Mesendoderm (in vitro differentiated cells): ENCODE measurements at regions not wholly inside any gene's neighbourhood (a gene's known extent, or its start where the extent isn't known, plus 50 kb on each side); places are given as distances from the start of the nearest gene placed in this dataset.

ENCODE experiments used
- DNase-seq: peaks from one replicate; pipeline ENCODE4 v3.0.0; 2013
- H2AK5ac ChIP-seq: 2 replicates; pipeline ENCODE4 v1.6.1; 2013; ENCODE audit warnings: low read length, inconsistent platforms
- H2BK120ac ChIP-seq: 2 replicates; pipeline ENCODE4 v1.6.1; 2013; ENCODE audit warnings: low read depth, mild to moderate bottlenecking, low read length, moderate library complexity, mixed read lengths
- H2BK15ac ChIP-seq: replicated peaks from 2 replicates; pipeline ENCODE4 v1.6.1; 2013; ENCODE audit warnings: low read depth, mild to moderate bottlenecking, moderate library complexity
- H2BK5ac ChIP-seq: 2 replicates; pipeline ENCODE4 v1.6.1; 2013; ENCODE audit warnings: low read length, inconsistent platforms
- H3K18ac ChIP-seq: 2 replicates; pipeline ENCODE4 v1.6.1; 2013; ENCODE audit warnings: mild to moderate bottlenecking, low read length, mixed read lengths
- H3K23ac ChIP-seq: one replicate; pipeline ENCODE4 v1.6.1; 2013; ENCODE audit warnings: low read length
- H3K27ac ChIP-seq: 2 replicates; pipeline ENCODE4 v1.5.1; 2013; ENCODE audit warnings: low read depth, mild to moderate bottlenecking, inconsistent platforms, low read length, moderate library complexity
- H3K27me3 ChIP-seq: 2 replicates; pipeline ENCODE4 v1.6.1; 2013; ENCODE audit warnings: low read length, control low read depth, mild to moderate bottlenecking, inconsistent platforms; ENCODE audit not compliant: insufficient read depth, poor library complexity
- H3K36me3 ChIP-seq: 2 replicates; pipeline ENCODE4 v1.6.1; 2013; ENCODE audit warnings: low read length, inconsistent platforms; ENCODE audit not compliant: control insufficient read depth, insufficient read depth
- H3K4ac ChIP-seq: one replicate; pipeline ENCODE4 v1.6.1; 2013; ENCODE audit warnings: low read depth, mild to moderate bottlenecking, low read length, moderate library complexity
- H3K4me1 ChIP-seq: 2 replicates; pipeline ENCODE4 v1.6.1; 2013; ENCODE audit warnings: low read depth, low read length, inconsistent platforms; ENCODE audit not compliant: control insufficient read depth
- H3K4me2 ChIP-seq: 2 replicates; pipeline ENCODE4 v1.6.1; 2013; ENCODE audit warnings: low read length
- H3K4me3 ChIP-seq: 2 replicates; pipeline ENCODE4 v1.5.1; 2013; ENCODE audit warnings: mild to moderate bottlenecking, low read length
- H3K56ac ChIP-seq: one replicate; pipeline ENCODE4 v1.6.1; 2013; ENCODE audit warnings: low read length
- H3K79me1 ChIP-seq: 2 replicates; pipeline ENCODE4 v1.6.1; 2013; ENCODE audit warnings: low read length, inconsistent platforms
- H3K79me2 ChIP-seq: 2 replicates; pipeline ENCODE4 v1.6.1; 2013; ENCODE audit warnings: mild to moderate bottlenecking, low read length; ENCODE audit not compliant: control insufficient read depth, insufficient read depth
- H3K9ac ChIP-seq: 2 replicates; pipeline ENCODE4 v1.6.1; 2013; ENCODE audit warnings: low read length, inconsistent platforms
- H4K5ac ChIP-seq: one replicate; pipeline ENCODE4 v1.6.1; 2013; ENCODE audit warnings: low read length
- H4K8ac ChIP-seq: one replicate; pipeline ENCODE4 v1.6.1; 2013; ENCODE audit warnings: low read depth, mild to moderate bottlenecking, control low read depth, low read length, moderate library complexity
- WGBS: extraction: QIAGEN DNeasy Blood & Tissue Kit; methylation state at CpG from one replicate; pipeline ENCODE4 v1.1.7; 2013; ENCODE audit warnings: low lambda C conversion rate, missing lambda C conversion rate; ENCODE audit not compliant: insufficient coverage; ENCODE audit errors: extremely low coverage; 5-methylcytosine and 5-hydroxymethylcytosine counted together

DNA sequence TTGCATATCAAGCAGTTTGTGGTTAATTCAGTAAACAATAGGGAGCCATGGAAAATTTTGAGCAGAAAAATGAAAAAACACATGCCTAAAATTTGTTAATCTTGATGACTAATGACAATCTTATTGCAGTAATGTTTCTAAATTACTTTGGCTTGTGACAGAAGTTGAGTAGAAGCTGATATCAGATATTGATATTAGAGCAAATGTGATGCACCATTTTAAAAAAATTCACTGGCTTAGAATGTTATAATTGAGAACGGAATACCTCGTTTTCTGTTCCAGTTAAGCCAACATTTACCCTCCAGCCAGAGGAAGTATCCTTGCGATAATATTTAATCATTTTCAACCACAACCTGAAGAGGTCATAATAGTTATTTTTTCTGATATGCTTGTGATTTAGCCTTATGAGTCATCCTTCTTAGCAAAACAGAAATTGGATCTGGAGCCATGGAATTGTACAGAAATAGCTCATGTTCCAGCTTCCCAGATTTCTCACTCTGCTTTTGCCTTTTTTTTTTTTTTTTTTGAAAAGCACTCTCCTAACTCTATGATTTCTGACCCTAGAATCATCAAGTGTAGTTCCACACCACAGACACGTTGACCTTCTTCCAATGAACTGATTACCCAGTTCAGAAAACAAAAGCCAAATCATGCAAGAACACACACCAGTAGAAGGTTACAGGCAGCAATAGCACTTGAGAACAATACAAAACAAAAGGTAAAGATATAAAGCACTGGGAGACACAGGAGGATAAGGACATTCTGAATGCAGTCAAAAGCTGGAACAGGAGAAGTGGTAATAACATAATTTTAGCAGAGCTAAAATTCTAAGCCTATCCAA, 96.8 kb upstream of the PHYHIPL start:
- no peak overlapping the region for H3K56ac ChIP-seq
- H3K4me3 ChIP-seq, result no peak overlapping the region
- no peak overlapping the region for H3K9ac ChIP-seq
- H2BK120ac ChIP-seq, result no peak overlapping the region
- H3K27me3 ChIP-seq, result no peaks in the 10 kb centered on the region
- no peak overlapping the region for H3K23ac ChIP-seq
- no peak overlapping the region for H2AK5ac ChIP-seq
- H3K18ac ChIP-seq, result no peak overlapping the region
- no peak overlapping the region for H4K8ac ChIP-seq
- no peaks in the 10 kb centered on the region for H3K4me1 ChIP-seq
- no peak overlapping the region for H2BK15ac ChIP-seq
- H3K36me3 ChIP-seq, result no peaks in the 10 kb centered on the region
- H3K4ac ChIP-seq, result no peak overlapping the region
- H3K79me2 ChIP-seq, result no peaks in the 10 kb centered on the region
- no CpG with 5 or more reads among the region's 4 CpGs for WGBS
- H2BK5ac ChIP-seq, result no peak overlapping the region
- DNase-seq, result no peak
- no peak overlapping the region for H3K4me2 ChIP-seq
- H3K27ac ChIP-seq, result no peak overlapping the region
- H4K5ac ChIP-seq, result no peak overlapping the region
- no peaks in the 10 kb centered on the region for H3K79me1 ChIP-seq

DNA sequence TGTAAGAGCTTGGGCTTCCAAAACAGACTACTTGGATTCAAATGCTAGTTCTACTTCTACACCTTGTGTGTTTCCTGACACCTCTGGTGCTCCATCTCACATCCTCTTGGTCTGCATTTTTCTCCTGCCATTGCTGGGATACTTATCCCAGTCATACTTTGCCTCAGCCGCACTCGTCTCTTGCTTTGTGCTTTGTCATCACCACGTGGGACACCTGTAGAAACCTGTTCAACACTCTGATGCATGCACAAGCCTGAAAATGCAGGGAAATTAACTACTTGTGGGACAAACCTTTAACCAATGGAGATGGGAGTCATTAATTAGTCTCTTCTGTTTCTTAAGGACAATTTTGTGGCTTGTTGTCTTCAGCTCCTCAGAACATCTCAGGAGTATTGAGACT, 94.2 kb upstream of the PHYHIPL start:
- H2BK120ac ChIP-seq, result no peak overlapping the region
- no peak overlapping the region for H2AK5ac ChIP-seq
- H3K27ac ChIP-seq, result no peak overlapping the region
- no peak overlapping the region for H2BK5ac ChIP-seq
- H3K23ac ChIP-seq, result no peak overlapping the region
- H2BK15ac ChIP-seq, result no peak overlapping the region
- H3K27me3 ChIP-seq, result no peaks in the 10 kb centered on the region
- no CpG with 5 or more reads among the region's 3 CpGs for WGBS
- no peak for DNase-seq
- H3K18ac ChIP-seq, result no peak overlapping the region
- no peak overlapping the region for H3K4me2 ChIP-seq
- no peak overlapping the region for H4K8ac ChIP-seq
- H3K4ac ChIP-seq, result no peak overlapping the region
- no peaks in the 10 kb centered on the region for H3K79me1 ChIP-seq
- H3K56ac ChIP-seq, result no peak overlapping the region
- no peak overlapping the region for H4K5ac ChIP-seq
- H3K9ac ChIP-seq, result no peak overlapping the region
- H3K4me1 ChIP-seq, result no peaks in the 10 kb centered on the region
- no peaks in the 10 kb centered on the region for H3K36me3 ChIP-seq
- no peaks in the 10 kb centered on the region for H3K79me2 ChIP-seq
- no peak overlapping the region for H3K4me3 ChIP-seq

DNA sequence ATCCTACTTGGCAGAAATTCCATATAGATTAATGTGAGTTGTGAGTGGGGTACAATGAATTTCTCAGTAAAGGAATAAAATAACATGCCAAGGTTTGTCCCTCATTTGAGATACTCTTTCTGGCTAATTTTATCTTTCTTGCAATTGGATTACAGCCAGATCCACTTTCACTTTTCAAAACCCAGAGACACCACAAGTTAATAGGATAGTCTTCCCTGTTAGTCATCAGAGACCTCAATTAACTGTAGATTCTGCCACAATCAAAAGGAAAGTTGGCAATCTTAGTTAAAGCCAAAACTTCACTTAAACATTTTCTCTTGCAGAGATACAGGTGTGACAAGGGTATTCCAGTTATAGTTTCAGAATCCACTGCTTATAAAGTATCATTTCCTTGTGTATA, 91.4 kb upstream of the PHYHIPL start:
- H4K8ac ChIP-seq, result no peak overlapping the region
- peak; percentile 4 for DNase-seq
- H3K23ac ChIP-seq, result no peak overlapping the region

DNA sequence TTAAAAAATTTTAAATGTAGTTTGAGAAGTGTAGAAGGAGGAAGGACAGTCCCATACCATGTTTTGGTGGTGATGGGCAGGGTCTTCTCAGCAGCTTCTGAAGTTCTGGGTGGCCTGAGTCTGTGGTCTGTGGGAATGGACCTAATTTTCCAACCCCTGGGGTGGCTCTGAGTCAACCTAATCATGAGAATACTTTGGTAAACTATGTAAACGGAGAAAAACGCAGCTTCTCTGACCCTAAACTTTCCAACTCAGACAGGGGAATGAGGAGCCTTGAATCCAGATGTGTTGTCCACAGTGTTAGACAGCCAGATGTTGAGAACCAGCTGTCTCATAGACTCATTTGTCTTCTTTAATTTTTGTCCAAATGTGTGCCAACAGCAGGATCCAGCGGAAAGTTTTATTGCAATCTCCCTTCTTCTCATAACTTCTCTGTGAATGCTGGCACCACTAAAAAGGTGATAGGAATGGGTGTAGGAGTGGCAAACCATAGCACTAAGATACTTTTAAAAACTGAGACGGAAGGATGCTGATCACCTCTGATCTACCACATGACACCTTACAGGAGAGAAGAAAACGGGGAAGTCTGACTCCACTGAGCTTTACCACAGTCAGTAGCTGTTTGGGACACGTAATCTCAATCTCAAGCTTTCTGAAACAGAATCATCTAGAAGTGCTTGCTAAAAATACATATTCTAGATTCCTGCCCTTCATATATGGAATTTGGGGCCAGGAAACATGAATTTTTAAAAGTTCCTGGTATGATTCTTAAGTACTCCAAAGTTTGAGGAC, 90.5 kb upstream of the PHYHIPL start:
- H3K36me3 ChIP-seq, result no peaks in the 10 kb centered on the region
- no peak overlapping the region for H2BK120ac ChIP-seq
- H3K23ac ChIP-seq, result no peak overlapping the region
- no peak overlapping the region for H2BK5ac ChIP-seq
- no peak overlapping the region for H3K9ac ChIP-seq
- no peak overlapping the region for H4K8ac ChIP-seq
- no peaks in the 10 kb centered on the region for H3K27me3 ChIP-seq
- no peak overlapping the region for H3K4me2 ChIP-seq
- no peak overlapping the region for H3K4me3 ChIP-seq
- no peak overlapping the region for H2AK5ac ChIP-seq
- no CpG with 5 or more reads among the region's 6 CpGs for WGBS
- H3K79me2 ChIP-seq, result no peaks in the 10 kb centered on the region
- H4K5ac ChIP-seq, result no peak overlapping the region
- H3K79me1 ChIP-seq, result no peaks in the 10 kb centered on the region
- H2BK15ac ChIP-seq, result no peak overlapping the region
- H3K56ac ChIP-seq, result no peak overlapping the region
- H3K4me1 ChIP-seq, result no peaks in the 10 kb centered on the region
- no peak overlapping the region for H3K27ac ChIP-seq
- no peak overlapping the region for H3K18ac ChIP-seq
- H3K4ac ChIP-seq, result no peak overlapping the region
- DNase-seq, result no peak

More for the DNA sequence above, 91.4 kb upstream of the PHYHIPL start:
- Histone ChIP-seq H3K56ac (no peak overlapping the region), H3K9ac (no peak overlapping the region), H3K4me1 (no peaks in the 10 kb centered on the region), H3K4me2 (no peak overlapping the region), H2BK120ac (no peak overlapping the region), H3K79me2 (no peaks in the 10 kb centered on the region), H3K27me3 (no peaks in the 10 kb centered on the region), H3K36me3 (no peaks in the 10 kb centered on the region), H3K27ac (no peak overlapping the region), H3K79me1 (no peaks in the 10 kb centered on the region), H3K4ac (no peak overlapping the region), H2BK15ac (no peak overlapping the region), H3K4me3 (no peak overlapping the region), H3K18ac (no peak overlapping the region), H2AK5ac (no peak overlapping the region), H4K5ac (no peak overlapping the region), H2BK5ac (no peak overlapping the region)

DNA sequence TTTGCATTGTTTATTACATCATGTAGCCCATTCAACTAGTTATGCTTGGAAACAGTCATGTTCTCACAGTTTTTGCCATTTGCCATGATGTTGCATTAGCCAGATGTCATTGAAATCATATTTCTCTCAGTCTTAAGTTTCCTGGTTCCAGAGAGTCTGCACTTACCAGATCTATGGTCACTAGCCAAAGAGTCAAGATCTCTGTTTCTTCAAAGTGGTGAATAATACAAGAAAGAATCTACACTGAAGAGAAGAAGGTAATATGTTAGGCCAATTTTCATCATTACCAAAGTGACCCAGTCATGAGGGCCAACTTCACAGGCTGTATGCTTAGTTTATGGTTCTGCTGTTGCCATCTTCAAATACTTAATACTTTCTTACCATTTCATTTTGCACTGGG, 89.0 kb upstream of the PHYHIPL start:
- no peak overlapping the region for H3K4me2 ChIP-seq
- H3K4me1 ChIP-seq, result no peaks in the 10 kb centered on the region
- no peak for DNase-seq
- H3K27me3 ChIP-seq, result no peaks in the 10 kb centered on the region
- no peak overlapping the region for H4K5ac ChIP-seq
- no peak overlapping the region for H3K4ac ChIP-seq
- H3K36me3 ChIP-seq, result no peaks in the 10 kb centered on the region
- H3K4me3 ChIP-seq, result no peak overlapping the region
- H4K8ac ChIP-seq, result no peak overlapping the region
- no peak overlapping the region for H2BK5ac ChIP-seq
- H2BK15ac ChIP-seq, result no peak overlapping the region
- H3K18ac ChIP-seq, result no peak overlapping the region
- H3K23ac ChIP-seq, result no peak overlapping the region
- no peak overlapping the region for H3K9ac ChIP-seq
- H3K27ac ChIP-seq, result no peak overlapping the region
- H2AK5ac ChIP-seq, result no peak overlapping the region
- H2BK120ac ChIP-seq, result no peak overlapping the region
- H3K56ac ChIP-seq, result no peak overlapping the region
- no peaks in the 10 kb centered on the region for H3K79me1 ChIP-seq
- H3K79me2 ChIP-seq, result no peaks in the 10 kb centered on the region
